Neural cell (in vitro differentiated cells): ENCODE measurements at regions not wholly inside any gene's neighbourhood (a gene's known extent, or its start where the extent isn't known, plus 50 kb on each side); places are given as distances from the start of the nearest gene placed in this dataset.
"Not testable (repeated sequence)": the region's sequence is repeated elsewhere in the genome, so short reads cannot be mapped to it uniquely, and the experiment has no call there.

ENCODE experiments used
- H2AFZ ChIP-seq: fragments of 200-600, 300-800 bp; sonication (generic), shearing (Covaris generic); 2 replicates; pipeline ENCODE4 v1.6.0; 2014; ENCODE audit warnings: low read depth, mild to moderate bottlenecking, antibody characterized with exemption, low read length, moderate library complexity
- H3F3A ChIP-seq: fragments of 200-600 bp; shearing (Covaris generic); 2 replicates; pipeline ENCODE4 v1.6.1; 2016; ENCODE audit warnings: mild to moderate bottlenecking, moderate library complexity, mixed read lengths, antibody characterized with exemption, low read length; ENCODE audit not compliant: insufficient read depth, poor library complexity, severe bottlenecking
- H3K27ac ChIP-seq: fragments of 200-600, 300-800 bp; sonication (generic), shearing (Covaris generic); 2 replicates; pipeline ENCODE4 v1.5.1; 2014; ENCODE audit warnings: mild to moderate bottlenecking, low read length, moderate library complexity
- H3K27me3 ChIP-seq: fragments of 300-800, 200-600 bp; sonication (generic), shearing (Covaris generic); 2 replicates; pipeline ENCODE4 v1.6.0; 2014; ENCODE audit warnings: mild to moderate bottlenecking, low read depth, low read length, moderate library complexity; ENCODE audit not compliant: insufficient read depth
- H3K36me3 ChIP-seq: fragments of 300-800, 200-600 bp; sonication (generic), shearing (Covaris generic); 2 replicates; pipeline ENCODE4 v1.5.1; 2014; ENCODE audit warnings: mild to moderate bottlenecking, antibody characterized with exemption, low read length, moderate library complexity; ENCODE audit not compliant: insufficient read depth
- H3K4me2 ChIP-seq: fragments of 300-800, 200-600 bp; sonication (generic), shearing (Covaris generic); 2 replicates; pipeline ENCODE4 v1.6.0; 2014; ENCODE audit warnings: mild to moderate bottlenecking, low read length
- H3K4me3 ChIP-seq: fragments of 300-800, 200-600 bp; sonication (generic), shearing (Covaris generic); 2 replicates; pipeline ENCODE4 v1.5.1; 2014; ENCODE audit warnings: mild to moderate bottlenecking, low read length, moderate library complexity
- H3K79me2 ChIP-seq: fragments of 200-600 bp; shearing (Covaris generic); replicated peaks from 2 replicates; pipeline ENCODE4 v1.6.0; 2014; ENCODE audit warnings: mild to moderate bottlenecking, low read length, moderate library complexity; ENCODE audit not compliant: insufficient read depth
- H3K9ac ChIP-seq: fragments of 300-800, 200-600 bp; sonication (generic), shearing (Covaris generic); 2 replicates; pipeline ENCODE4 v1.6.1; 2016; ENCODE audit warnings: mild to moderate bottlenecking, low read length, mixed read lengths
- H3K9me2 ChIP-seq: fragments of 200-600 bp; shearing (Covaris generic); 2 replicates; pipeline ENCODE4 v1.6.1; 2016; ENCODE audit warnings: mild to moderate bottlenecking, low read length, mixed read lengths; ENCODE audit not compliant: insufficient read depth
- H3K9me3 ChIP-seq: fragments of 200-600, 300-800 bp; sonication (generic), shearing (Covaris generic); 2 replicates; pipeline ENCODE4 v1.6.1; 2016; ENCODE audit warnings: mild to moderate bottlenecking, mixed run types, low read length, moderate library complexity, mixed read lengths
- H4K20me1 ChIP-seq: fragments of 200-600 bp; shearing (Covaris generic); 2 replicates; pipeline ENCODE4 v1.6.1; 2016; ENCODE audit warnings: mild to moderate bottlenecking, mixed run types; ENCODE audit not compliant: insufficient read depth
- CTCF ChIP-seq: fragments of 450-650 bp; IDR thresholded peaks from 2 replicates; pipeline ENCODE4 v1.5.1; 2014; ENCODE audit warnings: antibody characterized with exemption, mild to moderate bottlenecking, moderate library complexity; ENCODE audit not compliant: poor library complexity, severe bottlenecking
- EP300 ChIP-seq: fragments of 450-650 bp; conservative IDR thresholded peaks from 2 replicates; pipeline ENCODE4 v1.6.1; 2014; ENCODE audit warnings: antibody characterized with exemption, mild to moderate bottlenecking, moderate library complexity; ENCODE audit not compliant: poor library complexity, severe bottlenecking
- EZH2 ChIP-seq: fragments of 200-600, 300-800 bp; shearing (Covaris generic), sonication (generic); IDR thresholded peaks from 2 replicates; pipeline ENCODE4 v1.6.1; 2014; ENCODE audit warnings: antibody characterized with exemption, low read length, borderline replicate concordance, mild to moderate bottlenecking; ENCODE audit not compliant: insufficient read depth, poor library complexity, severe bottlenecking
- MXI1 ChIP-seq: fragments of 450-650 bp; conservative IDR thresholded peaks from 2 replicates; pipeline ENCODE4 v1.6.1; 2014; ENCODE audit warnings: antibody characterized with exemption, mild to moderate bottlenecking; ENCODE audit not compliant: poor library complexity, severe bottlenecking
- POLR2AphosphoS5 ChIP-seq: IDR thresholded peaks from 2 replicates; pipeline ENCODE4 v1.6.1; 2012
- RAD21 ChIP-seq: fragments of 450-650 bp; conservative IDR thresholded peaks from 2 replicates; pipeline ENCODE4 v1.6.1; 2014; ENCODE audit warnings: antibody characterized with exemption, mild to moderate bottlenecking, moderate library complexity
- REST ChIP-seq: IDR thresholded peaks from 2 replicates; pipeline ENCODE4 v1.6.1; 2012; ENCODE audit warnings: borderline replicate concordance
- SMC3 ChIP-seq: fragments of 450-650 bp; conservative IDR thresholded peaks from 2 replicates; pipeline ENCODE4 v1.6.1; 2014; ENCODE audit warnings: antibody characterized with exemption, mild to moderate bottlenecking, moderate library complexity; ENCODE audit not compliant: poor library complexity
- TAF1 ChIP-seq: IDR thresholded peaks from 2 replicates; pipeline ENCODE4 v1.6.1; 2012; ENCODE audit warnings: low read depth

DNA sequence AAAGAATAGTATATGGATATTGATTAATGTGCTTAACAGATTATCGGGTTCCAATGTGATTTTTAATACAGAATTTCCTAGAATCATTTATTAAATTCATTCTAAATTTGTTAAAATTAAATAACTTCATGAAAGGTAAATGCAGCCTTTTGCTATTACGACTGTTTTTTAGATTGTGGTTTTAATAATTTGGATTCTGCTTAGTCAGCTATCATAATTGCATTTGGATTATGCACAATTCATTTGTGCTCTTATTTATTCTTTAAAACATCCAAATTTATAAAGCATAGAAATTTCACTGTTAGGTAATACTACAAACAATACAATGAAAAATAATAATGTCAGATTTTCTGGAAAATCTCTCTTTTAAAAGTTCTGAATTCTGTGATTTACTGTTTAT, 1598.5 kb downstream of the EFNA5 start:
- no peaks in the 10 kb centered on the region for H3K9me3 ChIP-seq
- TF ChIP-seq RAD21 (no peak), POLR2AphosphoS5 (no peak), EZH2 (no peak), REST (no peak), SMC3 (no peak), EP300 (no peak), TAF1 (no peak), CTCF (no peak), MXI1 (no peak)
- no peaks in the 10 kb centered on the region for H3K36me3 ChIP-seq
- H3K27ac ChIP-seq, result no peak overlapping the region
- no peaks in the 10 kb centered on the region for H3F3A ChIP-seq
- no peak overlapping the region for H3K4me2 ChIP-seq
- H3K79me2 ChIP-seq, result no peaks in the 10 kb centered on the region
- no peaks in the 10 kb centered on the region for H3K9me2 ChIP-seq
- H4K20me1 ChIP-seq, result no peaks in the 10 kb centered on the region
- no peak overlapping the region for H3K9ac ChIP-seq
- no peak overlapping the region for H2AFZ ChIP-seq
- H3K27me3 ChIP-seq, result no peaks in the 10 kb centered on the region
- no peak overlapping the region for H3K4me3 ChIP-seq

DNA sequence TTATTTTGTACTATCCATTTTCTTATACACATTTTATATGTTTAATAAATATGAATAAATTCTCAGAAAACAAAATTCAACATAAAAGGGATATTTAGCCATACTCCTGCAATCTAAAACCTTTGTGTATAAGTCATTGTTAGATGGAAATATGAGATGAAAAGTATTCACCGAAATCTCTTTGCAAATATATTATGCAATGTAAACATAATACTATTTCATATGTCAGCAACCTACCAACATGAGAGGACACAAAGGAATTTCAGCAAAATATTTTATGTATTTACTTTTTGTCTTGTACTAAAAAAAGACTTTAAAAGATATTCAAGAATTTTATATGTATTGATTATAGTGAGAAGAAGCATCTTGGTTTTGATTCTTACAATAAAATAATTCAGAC, 1623.4 kb downstream of the EFNA5 start:
- Histone ChIP-seq H3K9me3 (no peaks in the 10 kb centered on the region), H3F3A (no peaks in the 10 kb centered on the region), H3K79me2 (no peaks in the 10 kb centered on the region), H3K27ac (no peak overlapping the region), H4K20me1 (no peaks in the 10 kb centered on the region), H3K4me3 (no peak overlapping the region), H3K4me2 (no peak overlapping the region), H3K36me3 (no peaks in the 10 kb centered on the region), H2AFZ (no peak overlapping the region), H3K27me3 (no peaks in the 10 kb centered on the region), H3K9me2 (no peaks in the 10 kb centered on the region), H3K9ac (no peak overlapping the region)
- TF ChIP-seq REST (no peak), CTCF (no peak), EP300 (no peak), POLR2AphosphoS5 (no peak), RAD21 (no peak), TAF1 (no peak), MXI1 (no peak), EZH2 (no peak), SMC3 (no peak)

- H2AFZ ChIP-seq, H3K9ac ChIP-seq, H3K9me3 ChIP-seq, H3K27me3 ChIP-seq, H3F3A ChIP-seq, H3K36me3 ChIP-seq, H3K79me2 ChIP-seq, H3K9me2 ChIP-seq, H3K4me2 ChIP-seq, H3K27ac ChIP-seq, H4K20me1 ChIP-seq, H3K4me3 ChIP-seq: not testable (repeated sequence)
These were observed 1638.7 kb downstream of the EFNA5 start for GRCh38 chr5:106032069-106032468.
